OCI-LY1 (cell line): ENCODE measurements at regions not wholly inside any gene's neighbourhood (a gene's known extent, or its start where the extent isn't known, plus 50 kb on each side); places are given as distances from the start of the nearest gene placed in this dataset.

Experiments used
- H2AFZ ChIP-seq: fragments of 200-600 bp; sonication (generic), shearing (Covaris generic); 2 replicates; pipeline ENCODE4 v1.6.0; 2014; ENCODE audit warnings: antibody characterized with exemption, mild to moderate bottlenecking, low read length
- H3F3A ChIP-seq: fragments of 200-600 bp; sonication (generic), shearing (Covaris generic); 2 replicates; pipeline ENCODE4 v1.6.0; 2014; ENCODE audit warnings: mild to moderate bottlenecking, antibody characterized with exemption, low read length, moderate library complexity; ENCODE audit not compliant: insufficient read depth
- H3K27ac ChIP-seq: fragments of 200-600 bp; sonication (generic); 2 replicates; pipeline ENCODE4 v1.5.1; 2014; ENCODE audit warnings: low read length, mixed run types, mild to moderate bottlenecking, low read depth; ENCODE audit not compliant: poor library complexity, severe bottlenecking
- H3K27me3 ChIP-seq: fragments of 200-600 bp; sonication (generic); 2 replicates; pipeline ENCODE4 v1.6.0; 2014; ENCODE audit warnings: antibody characterized with exemption, mild to moderate bottlenecking, low read length, moderate library complexity; ENCODE audit not compliant: insufficient read depth
- H3K36me3 ChIP-seq: fragments of 200-600 bp; sonication (generic); 2 replicates; pipeline ENCODE4 v1.6.1; 2014; ENCODE audit warnings: mild to moderate bottlenecking, antibody characterized with exemption, low read length, moderate library complexity, mixed read lengths; ENCODE audit not compliant: insufficient read depth
- H3K4me1 ChIP-seq: fragments of 200-600 bp; sonication (generic); 2 replicates; pipeline ENCODE4 v1.5.1; 2014; ENCODE audit warnings: mild to moderate bottlenecking, low read length, moderate library complexity; ENCODE audit not compliant: insufficient read depth, severe bottlenecking
- H3K4me2 ChIP-seq: fragments of 200-600 bp; sonication (generic), shearing (Covaris generic); 2 replicates; pipeline ENCODE4 v1.6.1; 2014; ENCODE audit warnings: low read length
- H3K4me3 ChIP-seq: fragments of 200-600 bp; sonication (generic); 2 replicates; pipeline ENCODE4 v1.5.1; 2014; ENCODE audit warnings: low read length, low read depth, mild to moderate bottlenecking, mixed read lengths; ENCODE audit not compliant: poor library complexity, severe bottlenecking
- H3K79me2 ChIP-seq: fragments of 200-600 bp; shearing (Covaris generic); 2 replicates; pipeline ENCODE4 v1.6.1; 2016; ENCODE audit warnings: mixed run types, low read length, mixed read lengths; ENCODE audit not compliant: insufficient read depth
- H3K9ac ChIP-seq: fragments of 200-600 bp; sonication (generic), shearing (Covaris generic); 2 replicates; pipeline ENCODE4 v1.6.1; 2014; ENCODE audit warnings: mild to moderate bottlenecking, low read length, mixed read lengths
- H3K9me2 ChIP-seq: fragments of 200-600 bp; sonication (generic), shearing (Covaris generic); 2 replicates; pipeline ENCODE4 v1.6.1; 2014; ENCODE audit warnings: low read depth, mild to moderate bottlenecking, low read length, mixed read lengths
- H3K9me3 ChIP-seq: fragments of 200-600 bp; shearing (Covaris generic); 2 replicates; pipeline ENCODE4 v1.6.1; 2014; ENCODE audit warnings: low read length, mixed read lengths
- H4K20me1 ChIP-seq: fragments of 200-600 bp; sonication (generic), shearing (Covaris generic); 2 replicates; pipeline ENCODE4 v1.6.0; 2016; ENCODE audit warnings: mild to moderate bottlenecking, low read length; ENCODE audit not compliant: insufficient read depth
- EZH2 ChIP-seq: fragments of 200-600 bp; sonication (generic), shearing (Covaris generic); IDR thresholded peaks from 2 replicates; pipeline ENCODE4 v1.8.0; 2017; ENCODE audit warnings: borderline replicate concordance, mixed run types, mild to moderate bottlenecking, antibody characterized with exemption, low read length, moderate library complexity, mixed read lengths
- TF ChIP-seq, protein P1 (sequence below): fragments of 200-600 bp; sonication (generic), shearing (Covaris generic); IDR thresholded peaks from 2 replicates; pipeline ENCODE4 v1.5.1; 2017; ENCODE audit warnings: mild to moderate bottlenecking, antibody characterized with exemption, low read length, moderate library complexity, mixed read lengths

DNA sequence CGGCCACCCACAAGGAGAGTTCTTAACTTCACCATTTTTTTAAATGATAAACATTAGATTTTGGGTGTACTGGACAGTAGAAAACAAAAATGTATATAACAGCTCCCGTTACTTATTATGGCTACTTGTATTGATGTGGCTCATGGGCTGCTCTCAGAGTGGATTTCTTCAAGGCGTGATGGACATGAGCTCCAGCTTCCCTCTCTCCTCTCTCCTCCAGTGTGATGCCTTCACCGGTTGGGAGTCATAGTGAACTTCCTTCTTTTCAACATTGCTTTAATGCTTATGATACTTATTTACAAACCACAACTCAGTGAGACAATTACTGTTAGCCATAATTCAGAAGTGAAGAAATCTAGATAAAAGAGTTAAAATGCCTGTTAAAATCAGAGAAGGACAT lies 515.2 kb downstream of the RNF144A start:
- H3K79me2 ChIP-seq: no peaks in the 10 kb centered on the region
- no peaks in the 10 kb centered on the region for H3K9me3 ChIP-seq
- H3K9ac ChIP-seq: no peak overlapping the region
- H3K4me2 ChIP-seq: no peak overlapping the region
- TF ChIP-seq, protein P1, sequence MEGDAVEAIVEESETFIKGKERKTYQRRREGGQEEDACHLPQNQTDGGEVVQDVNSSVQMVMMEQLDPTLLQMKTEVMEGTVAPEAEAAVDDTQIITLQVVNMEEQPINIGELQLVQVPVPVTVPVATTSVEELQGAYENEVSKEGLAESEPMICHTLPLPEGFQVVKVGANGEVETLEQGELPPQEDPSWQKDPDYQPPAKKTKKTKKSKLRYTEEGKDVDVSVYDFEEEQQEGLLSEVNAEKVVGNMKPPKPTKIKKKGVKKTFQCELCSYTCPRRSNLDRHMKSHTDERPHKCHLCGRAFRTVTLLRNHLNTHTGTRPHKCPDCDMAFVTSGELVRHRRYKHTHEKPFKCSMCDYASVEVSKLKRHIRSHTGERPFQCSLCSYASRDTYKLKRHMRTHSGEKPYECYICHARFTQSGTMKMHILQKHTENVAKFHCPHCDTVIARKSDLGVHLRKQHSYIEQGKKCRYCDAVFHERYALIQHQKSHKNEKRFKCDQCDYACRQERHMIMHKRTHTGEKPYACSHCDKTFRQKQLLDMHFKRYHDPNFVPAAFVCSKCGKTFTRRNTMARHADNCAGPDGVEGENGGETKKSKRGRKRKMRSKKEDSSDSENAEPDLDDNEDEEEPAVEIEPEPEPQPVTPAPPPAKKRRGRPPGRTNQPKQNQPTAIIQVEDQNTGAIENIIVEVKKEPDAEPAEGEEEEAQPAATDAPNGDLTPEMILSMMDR: no peak
- TF ChIP-seq EZH2: no peak
- peaks cover 4% of the 10 kb centered on the region; the same call in 1 of the 2 replicates for H3K27me3 ChIP-seq
- no peak overlapping the region for H2AFZ ChIP-seq
- no peak overlapping the region for H3K4me3 ChIP-seq
- no peaks in the 10 kb centered on the region for H4K20me1 ChIP-seq
- H3K9me2 ChIP-seq: no peaks in the 10 kb centered on the region
- H3K27ac ChIP-seq: no peak overlapping the region
- H3K4me1 ChIP-seq: peaks cover 3% of the 10 kb centered on the region
- no peaks in the 10 kb centered on the region for H3K36me3 ChIP-seq
- H3F3A ChIP-seq: no peaks in the 10 kb centered on the region

DNA sequence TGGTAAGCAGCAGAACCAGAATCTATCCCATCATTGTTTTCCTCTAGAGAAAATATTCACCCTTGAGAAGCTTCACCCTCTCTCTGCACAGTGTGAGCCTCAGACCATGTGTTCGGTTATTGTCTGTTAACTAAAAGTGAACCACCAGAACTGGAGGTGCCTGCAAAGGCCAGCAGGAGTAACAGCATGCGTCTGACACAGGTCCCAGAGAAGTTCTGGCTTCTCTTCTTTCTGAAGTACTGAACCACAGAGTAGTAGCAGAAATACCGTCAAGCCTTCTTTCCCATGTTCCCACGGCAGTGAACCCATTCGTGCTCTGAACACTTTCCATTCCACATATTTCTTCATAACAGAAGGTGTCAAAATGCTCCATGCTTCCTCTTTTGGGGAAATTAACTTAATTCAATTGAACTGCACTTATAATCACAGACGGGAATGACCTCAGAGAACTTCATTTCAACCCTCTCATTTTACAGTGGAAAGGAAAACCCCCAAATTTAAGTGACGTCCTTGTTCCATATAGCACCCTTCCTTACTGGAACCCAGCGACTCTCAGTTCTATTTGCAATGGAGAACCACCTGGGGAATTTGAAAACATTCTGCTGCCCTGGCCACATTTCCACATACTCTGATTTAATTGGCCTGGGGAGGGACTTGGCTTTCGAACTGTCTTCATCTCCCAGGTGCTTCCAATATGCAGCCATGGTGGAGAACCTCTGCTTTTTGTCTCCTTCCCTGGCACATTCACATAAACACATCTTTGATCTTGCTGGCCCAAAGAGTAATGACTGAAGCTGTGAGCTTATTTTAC lies 519.1 kb downstream of the RNF144A start:
- Histone ChIP-seq H2AFZ (no peak overlapping the region), H3K9me2 (no peaks in the 10 kb centered on the region), H3K27ac (no peak overlapping the region), H3K27me3 (no peaks in the 10 kb centered on the region; the same call in 1 of the 2 replicates), H3K36me3 (no peaks in the 10 kb centered on the region), H4K20me1 (no peaks in the 10 kb centered on the region), H3F3A (no peaks in the 10 kb centered on the region), H3K9ac (no peak overlapping the region), H3K9me3 (no peaks in the 10 kb centered on the region), H3K79me2 (no peaks in the 10 kb centered on the region), H3K4me2 (no peak overlapping the region), H3K4me1 (no peaks in the 10 kb centered on the region), H3K4me3 (no peak overlapping the region)
- no peak for TF ChIP-seq EZH2
- TF ChIP-seq, protein P1: no peak

DNA sequence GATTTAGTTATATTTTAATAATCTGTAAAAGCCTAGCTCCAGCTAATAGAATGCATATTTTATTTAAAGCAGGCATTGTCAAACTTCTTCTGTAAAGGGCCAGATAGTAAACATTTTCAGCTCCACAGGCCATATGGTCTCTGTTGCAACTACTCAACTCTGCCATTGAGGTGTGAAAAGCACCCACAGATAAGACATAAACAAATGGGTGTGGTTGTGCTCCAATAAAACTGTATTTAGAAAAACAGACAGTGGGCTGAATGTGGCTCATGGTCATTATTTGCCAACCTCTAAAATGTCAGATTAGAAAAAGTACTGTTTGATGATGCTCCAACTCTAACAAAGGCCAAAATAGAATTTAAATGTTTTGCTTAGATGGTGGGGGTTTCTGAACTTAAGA lies 519.9 kb downstream of the RNF144A start:
- Histone ChIP-seq H3K9me2 (no peaks in the 10 kb centered on the region), H2AFZ (no peak overlapping the region), H3K4me2 (no peak overlapping the region), H3K4me3 (no peak overlapping the region), H3K4me1 (no peaks in the 10 kb centered on the region), H3K27me3 (no peaks in the 10 kb centered on the region; the same call in 1 of the 2 replicates), H3K36me3 (no peaks in the 10 kb centered on the region), H3F3A (no peaks in the 10 kb centered on the region), H3K27ac (no peak overlapping the region), H4K20me1 (no peaks in the 10 kb centered on the region), H3K9me3 (no peaks in the 10 kb centered on the region), H3K79me2 (no peaks in the 10 kb centered on the region), H3K9ac (no peak overlapping the region)
- TF ChIP-seq, protein P1: no peak
- no peak for TF ChIP-seq EZH2
